SU-DHL-6 (cell line): ENCODE measurements at regions not wholly inside any gene's neighbourhood (a gene's known extent, or its start where the extent isn't known, plus 50 kb on each side); places are given as distances from the start of the nearest gene placed in this dataset.

ENCODE experiments used
- EZH2phosphoT487 ChIP-seq: fragments of 200-600 bp; sonication (generic), shearing (Covaris generic); conservative IDR thresholded peaks from 2 replicates; pipeline ENCODE4 v1.6.1; 2018; ENCODE audit warnings: mild to moderate bottlenecking, antibody characterized with exemption, low read length, moderate library complexity, mixed read lengths
- TF ChIP-seq, protein P1 (sequence below): fragments of 200-600 bp; sonication (generic); IDR thresholded peaks from one replicate; pipeline ENCODE4 v1.5.1; 2017; ENCODE audit warnings: antibody characterized with exemption, mild to moderate bottlenecking, low read length, moderate library complexity; ENCODE audit not compliant: insufficient read depth, poor library complexity, severe bottlenecking

- TF ChIP-seq, protein P1, sequence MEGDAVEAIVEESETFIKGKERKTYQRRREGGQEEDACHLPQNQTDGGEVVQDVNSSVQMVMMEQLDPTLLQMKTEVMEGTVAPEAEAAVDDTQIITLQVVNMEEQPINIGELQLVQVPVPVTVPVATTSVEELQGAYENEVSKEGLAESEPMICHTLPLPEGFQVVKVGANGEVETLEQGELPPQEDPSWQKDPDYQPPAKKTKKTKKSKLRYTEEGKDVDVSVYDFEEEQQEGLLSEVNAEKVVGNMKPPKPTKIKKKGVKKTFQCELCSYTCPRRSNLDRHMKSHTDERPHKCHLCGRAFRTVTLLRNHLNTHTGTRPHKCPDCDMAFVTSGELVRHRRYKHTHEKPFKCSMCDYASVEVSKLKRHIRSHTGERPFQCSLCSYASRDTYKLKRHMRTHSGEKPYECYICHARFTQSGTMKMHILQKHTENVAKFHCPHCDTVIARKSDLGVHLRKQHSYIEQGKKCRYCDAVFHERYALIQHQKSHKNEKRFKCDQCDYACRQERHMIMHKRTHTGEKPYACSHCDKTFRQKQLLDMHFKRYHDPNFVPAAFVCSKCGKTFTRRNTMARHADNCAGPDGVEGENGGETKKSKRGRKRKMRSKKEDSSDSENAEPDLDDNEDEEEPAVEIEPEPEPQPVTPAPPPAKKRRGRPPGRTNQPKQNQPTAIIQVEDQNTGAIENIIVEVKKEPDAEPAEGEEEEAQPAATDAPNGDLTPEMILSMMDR: no peak
- TF ChIP-seq EZH2phosphoT487: no peak
Measured at GRCh38 chr3:46098319-46098761, 71.1 kb upstream of the XCR1 start.
